HUES6 (cell line): ENCODE measurements at regions not wholly inside any gene's neighbourhood (a gene's known extent, or its start where the extent isn't known, plus 50 kb on each side); places are given as distances from the start of the nearest gene placed in this dataset.

Experiments used
- H3K27ac ChIP-seq: 2 replicates; pipeline ENCODE4 v1.7.0; 2013; ENCODE audit warnings: low read depth, mild to moderate bottlenecking, low read length, inconsistent platforms
- H3K27me3 ChIP-seq: 2 replicates; pipeline ENCODE4 v1.6.1; 2013; ENCODE audit warnings: low read length; ENCODE audit not compliant: control insufficient read depth, insufficient read depth
- H3K36me3 ChIP-seq: 2 replicates; pipeline ENCODE4 v1.6.1; 2013; ENCODE audit warnings: low read length; ENCODE audit not compliant: control insufficient read depth, insufficient read depth
- H3K4me1 ChIP-seq: 2 replicates; pipeline ENCODE4 v1.6.1; 2013; ENCODE audit warnings: low read length; ENCODE audit not compliant: control insufficient read depth, insufficient read depth
- H3K4me3 ChIP-seq: 2 replicates; pipeline ENCODE4 v1.5.1; 2013; ENCODE audit warnings: low read depth, low read length
- H3K9ac ChIP-seq: one replicate; pipeline ENCODE4 v1.6.1; 2013; ENCODE audit warnings: mild to moderate bottlenecking, low read length
- H3K9me3 ChIP-seq: 2 replicates; pipeline ENCODE4 v1.6.1; 2013; ENCODE audit warnings: low read depth, low read length; ENCODE audit not compliant: control insufficient read depth, insufficient read depth

GRCh38 chr13:73844986-73845385, 289.2 kb downstream of the KLF12 start:
- H3K36me3 ChIP-seq: 0 out of 2 replicates have a peak, but pooled peaks cover 2% of the 10 kb centered on the region
- H3K9me3 ChIP-seq: no peaks in the 10 kb centered on the region
- peaks cover 14% of the 10 kb centered on the region for H3K4me1 ChIP-seq
- no peak overlapping the region for H3K9ac ChIP-seq
- H3K27me3 ChIP-seq: no peaks in the 10 kb centered on the region
- H3K27ac ChIP-seq: no peak overlapping the region
- no peak overlapping the region for H3K4me3 ChIP-seq

DNA sequence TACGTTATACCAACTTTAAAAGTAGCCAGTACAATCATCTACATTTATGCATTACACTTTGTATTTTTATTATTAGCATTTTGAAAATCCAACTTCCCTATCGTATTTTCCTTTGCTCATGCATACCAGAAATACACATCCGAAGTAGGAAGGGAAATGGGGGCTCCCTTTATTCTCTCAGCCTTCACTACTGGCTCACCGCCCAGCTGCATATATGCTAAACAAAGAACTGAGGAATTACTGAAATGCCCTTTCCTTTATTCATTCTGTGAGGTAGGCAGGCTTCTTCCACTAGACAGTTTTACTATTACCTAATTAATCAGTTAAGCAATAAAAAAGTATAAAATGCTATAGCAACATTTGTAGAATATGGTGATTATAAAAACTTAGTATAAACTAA, 291.6 kb downstream of the KLF12 start:
- H3K36me3 ChIP-seq: 0 out of 2 replicates have a peak, but pooled peaks cover 2% of the 10 kb centered on the region
- no peak overlapping the region for H3K4me3 ChIP-seq
- H3K27ac ChIP-seq: no peak overlapping the region
- H3K27me3 ChIP-seq: no peaks in the 10 kb centered on the region
- no peaks in the 10 kb centered on the region for H3K9me3 ChIP-seq
- no peaks in the 10 kb centered on the region for H3K4me1 ChIP-seq
- H3K9ac ChIP-seq: no peak overlapping the region

- Histone ChIP-seq H3K27ac (no peak overlapping the region), H3K4me1 (no peaks in the 10 kb centered on the region), H3K9ac (no peak overlapping the region), H3K36me3 (0 out of 2 replicates have a peak, but pooled peaks cover 2% of the 10 kb centered on the region), H3K9me3 (no peaks in the 10 kb centered on the region), H3K4me3 (no peak overlapping the region), H3K27me3 (no peaks in the 10 kb centered on the region)
Measured at GRCh38 chr13:73842184-73842583, 292.0 kb downstream of the KLF12 start.

GRCh38 chr13:73837147-73837546, 297.1 kb downstream of the KLF12 start:
- Histone ChIP-seq H3K9ac (no peak overlapping the region), H3K4me3 (no peak overlapping the region), H3K36me3 (no peaks in the 10 kb centered on the region), H3K27ac (no peak overlapping the region), H3K4me1 (peaks cover 11% of the 10 kb centered on the region), H3K27me3 (no peaks in the 10 kb centered on the region), H3K9me3 (no peaks in the 10 kb centered on the region)

GRCh38 chr13:73835138-73835721, 299.0 kb downstream of the KLF12 start:
- no peak overlapping the region for H3K27ac ChIP-seq
- no peaks in the 10 kb centered on the region for H3K9me3 ChIP-seq
- no peak overlapping the region for H3K9ac ChIP-seq
- H3K36me3 ChIP-seq: no peaks in the 10 kb centered on the region
- H3K4me3 ChIP-seq: no peak overlapping the region
- peaks cover 13% of the 10 kb centered on the region for H3K4me1 ChIP-seq
- no peaks in the 10 kb centered on the region for H3K27me3 ChIP-seq

GRCh38 chr13:73833325-73834070, 300.7 kb downstream of the KLF12 start:
- Histone ChIP-seq H3K27ac (no peak overlapping the region), H3K9ac (no peak overlapping the region), H3K4me1 (peaks cover 19% of the 10 kb centered on the region), H3K36me3 (no peaks in the 10 kb centered on the region), H3K9me3 (no peaks in the 10 kb centered on the region), H3K4me3 (no peak overlapping the region), H3K27me3 (no peaks in the 10 kb centered on the region)

- Histone ChIP-seq H3K27ac (no peak overlapping the region), H3K9me3 (no peaks in the 10 kb centered on the region), H3K4me1 (peaks cover 19% of the 10 kb centered on the region), H3K36me3 (no peaks in the 10 kb centered on the region), H3K4me3 (no peak overlapping the region), H3K27me3 (no peaks in the 10 kb centered on the region), H3K9ac (no peak overlapping the region)
Measured at GRCh38 chr13:73832825-73833224, 301.4 kb downstream of the KLF12 start.

- no peak overlapping the region for H3K9ac ChIP-seq
- no peaks in the 10 kb centered on the region for H3K27me3 ChIP-seq
- no peak overlapping the region for H3K27ac ChIP-seq
- H3K4me1 ChIP-seq: peaks cover 19% of the 10 kb centered on the region
- no peak overlapping the region for H3K4me3 ChIP-seq
- H3K9me3 ChIP-seq: no peaks in the 10 kb centered on the region
- H3K36me3 ChIP-seq: no peaks in the 10 kb centered on the region
Measured at GRCh38 chr13:73832128-73832588, 302.0 kb downstream of the KLF12 start.

DNA sequence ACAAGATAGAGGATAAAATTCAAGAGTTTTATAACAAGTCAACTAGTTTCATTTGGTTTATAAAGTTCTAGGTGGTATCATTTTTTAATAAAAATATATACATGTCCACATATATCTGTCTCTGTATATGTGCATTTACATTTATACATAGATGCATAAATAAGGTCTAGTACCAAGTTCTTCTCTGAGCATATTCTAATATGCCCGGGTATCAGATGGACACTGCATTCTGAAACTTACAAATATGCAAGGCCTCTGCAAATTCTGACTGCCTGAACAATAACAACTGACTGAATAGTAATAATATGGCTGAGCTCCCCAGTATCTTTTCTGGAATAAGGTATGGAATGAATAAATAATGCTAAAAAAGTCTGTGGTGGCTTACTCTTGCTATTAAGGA, 304.8 kb downstream of the KLF12 start:
- Histone ChIP-seq H3K9ac (no peak overlapping the region), H3K4me3 (no peak overlapping the region), H3K9me3 (no peaks in the 10 kb centered on the region), H3K27ac (no peak overlapping the region), H3K36me3 (no peaks in the 10 kb centered on the region), H3K27me3 (no peaks in the 10 kb centered on the region), H3K4me1 (peaks cover 19% of the 10 kb centered on the region)

- Histone ChIP-seq H3K4me3 (no peak overlapping the region), H3K4me1 (peaks cover 19% of the 10 kb centered on the region), H3K9ac (no peak overlapping the region), H3K9me3 (no peaks in the 10 kb centered on the region), H3K36me3 (no peaks in the 10 kb centered on the region), H3K27me3 (no peaks in the 10 kb centered on the region), H3K27ac (no peak overlapping the region)
Measured at GRCh38 chr13:73828811-73829210, 305.4 kb downstream of the KLF12 start.

DNA sequence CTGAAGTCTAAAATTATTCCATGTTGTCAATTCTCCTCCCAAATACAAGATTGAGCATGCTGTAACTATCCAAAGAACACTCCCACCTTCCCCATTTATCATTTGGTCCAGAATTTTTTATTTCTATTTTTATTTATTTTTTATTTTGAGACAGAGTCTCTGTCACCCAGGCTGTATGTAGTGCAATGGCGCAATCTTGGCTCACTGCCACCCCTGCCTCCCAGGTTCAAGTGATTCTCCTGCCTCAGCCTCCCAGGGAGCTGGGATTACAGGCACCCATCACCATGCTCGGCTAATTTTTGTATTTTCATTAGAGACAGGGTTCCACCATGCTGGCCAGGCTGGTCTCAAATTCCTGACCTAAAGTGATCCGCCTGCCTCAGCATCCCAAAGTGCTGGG, 306.8 kb downstream of the KLF12 start:
- Histone ChIP-seq H3K27ac (no peak overlapping the region), H3K27me3 (no peaks in the 10 kb centered on the region), H3K36me3 (no peaks in the 10 kb centered on the region), H3K4me3 (no peak overlapping the region), H3K9me3 (no peaks in the 10 kb centered on the region), H3K4me1 (peaks cover 11% of the 10 kb centered on the region; the same call in 1 of the 2 replicates), H3K9ac (no peak overlapping the region)
